ENCODE measurements at regions not wholly inside any gene's neighbourhood (a gene's known extent, or its start where the extent isn't known, plus 50 kb on each side); places are given as distances from the start of the nearest gene placed in this dataset.
A peak's percentile ranks its signal among the peaks of the same experiment; 100 is the strongest.
"Not testable (repeated sequence)": the region's sequence is repeated elsewhere in the genome, so short reads cannot be mapped to it uniquely, and the experiment has no call there.

DNA sequence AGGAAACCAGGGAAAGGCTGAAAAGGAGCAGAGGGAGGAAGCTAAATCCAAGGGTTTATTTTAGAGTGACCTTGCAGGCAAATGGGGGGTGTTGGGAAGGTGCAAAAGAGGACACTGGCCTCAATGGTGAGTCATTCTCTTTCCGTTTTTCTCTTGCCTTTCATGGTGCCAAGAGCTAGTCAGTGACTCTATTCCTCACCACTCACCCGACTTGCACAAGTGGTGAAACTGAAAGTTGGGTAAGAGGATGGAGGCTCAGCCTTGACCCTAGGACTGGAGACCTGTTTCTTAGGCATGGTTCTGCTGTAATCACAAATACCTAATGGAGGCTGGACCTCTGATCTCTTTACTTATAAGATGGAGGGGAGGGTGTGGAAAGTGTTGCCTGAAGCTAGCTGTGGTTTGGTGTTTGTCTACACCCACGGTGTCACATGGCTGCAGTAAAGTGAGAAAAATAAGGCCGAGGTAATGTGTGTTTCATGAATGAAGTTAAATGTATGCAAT is 67.3 kb upstream of the CREB3L1 start:
- DNase-seq = no peak
- H3K27ac ChIP-seq = no peak overlapping the region
- intact Hi-C loops (cut with DNase I) = no loop called here
- 52 to 53% (median 52%) methylated on average over 4 of the region's 4 CpGs for WGBS, 3 donors
- no peaks in the 10 kb centered on the region for H3K4me1 ChIP-seq
- no peaks in the 10 kb centered on the region for H3K9me3 ChIP-seq
- peak in 2 of 4 donors; percentile 48 for ATAC-seq
- no peaks in the 10 kb centered on the region for H3K36me3 ChIP-seq (ENCODE audit: insufficient read depth in 1 of 2, low read depth in 1 of 2)
- H3K27me3 ChIP-seq (ENCODE audit: insufficient read depth in 3 of 3, low read length in 2 of 3) = peaks cover 0 to 20% (median 0%) of the 10 kb centered on the region in 3 donors
- TF ChIP-seq, protein P1, sequence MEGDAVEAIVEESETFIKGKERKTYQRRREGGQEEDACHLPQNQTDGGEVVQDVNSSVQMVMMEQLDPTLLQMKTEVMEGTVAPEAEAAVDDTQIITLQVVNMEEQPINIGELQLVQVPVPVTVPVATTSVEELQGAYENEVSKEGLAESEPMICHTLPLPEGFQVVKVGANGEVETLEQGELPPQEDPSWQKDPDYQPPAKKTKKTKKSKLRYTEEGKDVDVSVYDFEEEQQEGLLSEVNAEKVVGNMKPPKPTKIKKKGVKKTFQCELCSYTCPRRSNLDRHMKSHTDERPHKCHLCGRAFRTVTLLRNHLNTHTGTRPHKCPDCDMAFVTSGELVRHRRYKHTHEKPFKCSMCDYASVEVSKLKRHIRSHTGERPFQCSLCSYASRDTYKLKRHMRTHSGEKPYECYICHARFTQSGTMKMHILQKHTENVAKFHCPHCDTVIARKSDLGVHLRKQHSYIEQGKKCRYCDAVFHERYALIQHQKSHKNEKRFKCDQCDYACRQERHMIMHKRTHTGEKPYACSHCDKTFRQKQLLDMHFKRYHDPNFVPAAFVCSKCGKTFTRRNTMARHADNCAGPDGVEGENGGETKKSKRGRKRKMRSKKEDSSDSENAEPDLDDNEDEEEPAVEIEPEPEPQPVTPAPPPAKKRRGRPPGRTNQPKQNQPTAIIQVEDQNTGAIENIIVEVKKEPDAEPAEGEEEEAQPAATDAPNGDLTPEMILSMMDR (IDR thresholded peaks at IDR 0.05) = no peak
- H3K4me3 ChIP-seq = no peak overlapping the region

DNA sequence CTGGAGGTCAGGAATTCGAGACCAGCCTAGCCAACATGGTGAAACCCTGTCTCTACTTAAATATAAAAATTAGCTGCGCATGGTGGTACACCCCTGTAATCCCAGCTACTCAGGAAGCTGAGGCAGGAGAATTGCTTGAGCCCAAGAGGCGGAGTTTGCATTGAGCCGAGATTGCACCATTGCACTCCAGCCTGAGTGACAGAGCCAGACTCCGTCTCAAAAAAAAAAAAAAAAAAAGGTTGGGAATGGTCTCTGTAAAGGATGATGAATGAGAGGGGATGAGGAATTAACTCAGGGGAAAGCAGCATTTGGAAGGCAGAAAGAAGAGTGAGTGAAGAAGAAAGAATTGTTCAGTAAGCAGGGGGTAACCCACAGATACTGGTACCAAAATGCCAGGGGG is 67.8 kb upstream of the CREB3L1 start:
- H3K9me3 ChIP-seq; H3K4me3 ChIP-seq; H3K4me1 ChIP-seq; ATAC-seq; intact Hi-C loops (cut with DNase I); H3K36me3 ChIP-seq (ENCODE audit: insufficient read depth in 1 of 2, low read depth in 1 of 2); DNase-seq; H3K27ac ChIP-seq: not testable (repeated sequence)
- WGBS, 3 donors = 57 to 61% (median 60%) methylated on average over 5 of the region's 5 CpGs
- H3K27me3 ChIP-seq (ENCODE audit: insufficient read depth in 3 of 3, low read length in 2 of 3) = peaks cover 0 to 25% (median 0%) of the 10 kb centered on the region in 3 donors

- Histone ChIP-seq H3K9me3 (no peaks in the 10 kb centered on the region), H3K4me3 (no peak overlapping the region), H3K27me3 (ENCODE audit: insufficient read depth in 3 of 3, low read length in 2 of 3) (peaks cover 0 to 31% (median 1%) of the 10 kb centered on the region in 3 donors), H3K27ac (no peak overlapping the region), H3K4me1 (no peaks in the 10 kb centered on the region), H3K36me3 (ENCODE audit: insufficient read depth in 1 of 2, low read depth in 1 of 2) (no peaks in the 10 kb centered on the region)
- ATAC-seq = no peak
- TF ChIP-seq, protein P1 (IDR thresholded peaks at IDR 0.05) = no peak
- DNase-seq = no peak
- WGBS, 3 donors = 91 to 96% (median 94%) methylated on average over 4 of the region's 4 CpGs
- intact Hi-C loops (cut with DNase I) = no loop called here
Observed at GRCh38 chr11:46208803-46209202, 68.7 kb upstream of the CREB3L1 start.

- 47 to 57% (median 49%) methylated on average over 4 of the region's 4 CpGs for whole genome bisulfite sequencing, 3 donors
- Histone ChIP-seq H3K27ac (no peak overlapping the region), H3K4me3 (no peak overlapping the region), H3K9me3 (no peaks in the 10 kb centered on the region), H3K4me1 (no peaks in the 10 kb centered on the region), H3K27me3 (ENCODE audit: insufficient read depth in 3 of 3, low read length in 2 of 3) (peaks cover 0 to 44% (median 1%) of the 10 kb centered on the region in 3 donors), H3K36me3 (ENCODE audit: insufficient read depth in 1 of 2, low read depth in 1 of 2) (no peaks in the 10 kb centered on the region)
- no peak for DNase-seq
- intact Hi-C loops (cut with DNase I) = no loop called here
- TF ChIP-seq, protein P1 (IDR thresholded peaks at IDR 0.05) = no peak
- no peak for ATAC-seq
Observed at GRCh38 chr11:46207270-46207669, 70.2 kb upstream of the CREB3L1 start.

GRCh38 chr11:46204415-46204814 is 73.0 kb upstream of the CREB3L1 start:
- DNase-seq; H3K27ac ChIP-seq; H3K4me3 ChIP-seq; H3K36me3 ChIP-seq (ENCODE audit: insufficient read depth in 1 of 2, low read depth in 1 of 2); H3K9me3 ChIP-seq; H3K4me1 ChIP-seq; intact Hi-C loops (cut with DNase I); ATAC-seq: not testable (repeated sequence)
- 87 to 95% (median 91%) methylated on average over 7 of the region's 7 CpGs for WGBS, 3 donors
- H3K27me3 ChIP-seq (ENCODE audit: insufficient read depth in 3 of 3, low read length in 2 of 3) = peaks cover 0 to 54% (median 6%) of the 10 kb centered on the region in 3 donors

GRCh38 chr11:46203746-46204145 is 73.7 kb upstream of the CREB3L1 start:
- WGBS, 3 donors = 55 to 66% (median 55%) methylated on average over 7 of the region's 7 CpGs
- Histone ChIP-seq H3K27me3 (ENCODE audit: insufficient read depth in 3 of 3, low read length in 2 of 3) (peaks cover 0 to 50% (median 6%) of the 10 kb centered on the region in 3 donors), H3K9me3 (no peaks in the 10 kb centered on the region), H3K27ac (no peak overlapping the region), H3K4me3 (no peak overlapping the region), H3K4me1 (no peaks in the 10 kb centered on the region), H3K36me3 (ENCODE audit: insufficient read depth in 1 of 2, low read depth in 1 of 2) (no peaks in the 10 kb centered on the region)
- intact Hi-C loops (cut with DNase I) = no loop called here
- TF ChIP-seq, protein P1 (IDR thresholded peaks at IDR 0.05) = no peak
- ATAC-seq = no peak
- DNase-seq = no peak

Data from psoas muscle (tissue), 7 donors.